Spleen (tissue), 11 donors: ENCODE measurements at regions not wholly inside any gene's neighbourhood (a gene's known extent, or its start where the extent isn't known, plus 50 kb on each side); places are given as distances from the start of the nearest gene placed in this dataset.

Experiments
- DNase-seq: peaks from one replicate; pipeline ENCODE4 v3.0.0-alpha.2; 2020
- H3K27ac ChIP-seq, 8 donors: fragments of 200-600 bp; sonication (generic) in 7 of 8; 1 replicate in 4 of 8; 2 replicates in 4 of 8; pipeline versions ENCODE4 v1.5.0 to v1.8.0; 2016 to 2021; ENCODE audit warnings: inconsistent platforms in 4 of 8, mild to moderate bottlenecking in 4 of 8, moderate library complexity in 1 of 8
- H3K27me3 ChIP-seq, 7 donors: fragments of 200-600 bp; sonication (generic) in 6 of 7; replicated peaks in 1 of 7; 1 replicate in 4 of 7; 2 replicates in 3 of 7; pipeline versions ENCODE4 v1.5.0 to v1.8.0; 2016 to 2021; ENCODE audit warnings: inconsistent platforms in 3 of 7, mild to moderate bottlenecking in 1 of 7
- H3K36me3 ChIP-seq, 6 donors: fragments of 200-600 bp; sonication (generic) in 5 of 6; 1 replicate in 4 of 6; 2 replicates in 2 of 6; pipeline versions ENCODE4 v1.5.0 to v1.8.0; 2016 to 2021; ENCODE audit warnings: inconsistent platforms in 2 of 6
- H3K4me1 ChIP-seq, 6 donors: fragments of 200-600 bp; sonication (generic) in 5 of 6; 1 replicate in 3 of 6; 2 replicates in 3 of 6; pipeline versions ENCODE4 v1.5.0 to v1.8.0; 2016 to 2021; ENCODE audit warnings: inconsistent platforms in 3 of 6
- H3K4me3 ChIP-seq, 8 donors: fragments of 200-600 bp; sonication (generic) in 7 of 8; 1 replicate in 4 of 8; 2 replicates in 4 of 8; pipeline versions ENCODE4 v1.5.0 to v1.8.0; 2016 to 2021; ENCODE audit warnings: inconsistent platforms in 4 of 8, mild to moderate bottlenecking in 4 of 8, moderate library complexity in 2 of 8
- H3K9me3 ChIP-seq, 8 donors: fragments of 200-600 bp; sonication (generic) in 7 of 8; 1 replicate in 4 of 8; 2 replicates in 4 of 8; pipeline versions ENCODE4 v1.5.0 to v1.8.0; 2016 to 2021; ENCODE audit warnings: inconsistent platforms in 4 of 8
- POLR2A ChIP-seq, 3 donors: fragments of 450-650 bp; IDR thresholded peaks; one replicate each; pipeline ENCODE4 v1.5.1; 2017; ENCODE audit warnings: antibody characterized with exemption in 3 of 3, mild to moderate bottlenecking in 1 of 3
- POLR2AphosphoS5 ChIP-seq, 3 donors: sonication (generic); formaldehyde crosslinking; IDR thresholded peaks; one replicate each; pipeline ENCODE4 v1.5.1; 2017; ENCODE audit warnings: antibody characterized with exemption in 3 of 3
- WGBS, 5 donors: extraction: QIAGEN DNeasy Blood & Tissue Kit in 3 of 5; methylation state at CpG; one replicate each; pipeline versions ENCODE4 v1.1.5 to v1.1.7; 2013 to 2018; 5-methylcytosine and 5-hydroxymethylcytosine counted together
- intact Hi-C: fragments of 100-400 bp; cut with DNase I; formaldehyde crosslinking; loops from one replicate; pipeline ENCODE4 v1.15.0; 2023; ENCODE audit warnings: low total_unique reads
- TF ChIP-seq, protein P1 (sequence below), 11 experiments: fragments of 200-600 bp in 7 of 11; fragments of 450-650 bp in 4 of 11; sonication (generic) in 4 of 11; IDR thresholded peaks in 8 of 11; conservative IDR thresholded peaks in 3 of 11; 1 replicate in 7 of 11; 2 replicates in 4 of 11; pipeline versions ENCODE4 v1.4.0 to v1.8.0; 2016 to 2021; ENCODE audit warnings: antibody characterized with exemption in 11 of 11, inconsistent platforms in 4 of 11, mild to moderate bottlenecking in 1 of 11
- donor health status: healthy with polysubstance abuse.
- donor health status: DM: no; HTN: no; CAD: no; lungs with moderate emphysema.
- donor health status: DM: no; HTN: no; CAD: no.
- donor health status: Bipolar disorder and iron deficiency.
- donor health status: healthy.
- donor health status: DM: no; HTN: no; CAD: no.
- donor health status: DM: yes; HTN: yes; CAD: no.

DNA sequence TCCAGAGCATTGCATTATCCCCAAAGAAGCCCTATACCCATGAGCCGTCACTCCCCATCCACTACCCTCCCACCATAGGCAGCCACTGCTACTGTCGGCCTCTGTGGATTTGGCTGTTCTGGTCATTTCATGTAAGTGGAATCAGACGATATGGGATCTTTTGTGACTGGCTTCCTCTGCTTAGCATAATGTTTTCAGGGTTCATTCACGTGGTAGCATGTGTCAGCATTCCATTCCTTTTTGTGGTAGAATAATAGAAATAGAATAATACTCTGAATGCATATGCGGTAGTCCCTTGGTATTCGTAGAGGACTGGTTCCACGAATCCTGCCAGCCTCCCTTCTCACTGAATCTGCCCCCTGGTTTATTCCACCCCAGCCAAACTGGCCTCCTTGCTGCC is 402.6 kb upstream of the SULF2 start:
- Histone ChIP-seq H3K9me3 (no peaks in the 10 kb centered on the region), H3K27me3 (no peaks in the 10 kb centered on the region), H3K27ac (no peak overlapping the region), H3K4me1 (no peaks in the 10 kb centered on the region), H3K36me3 (no peaks in the 10 kb centered on the region), H3K4me3 (no peak overlapping the region)
- 87 to 95% (median 93%) methylated on average over 7 of the region's 7 CpGs for WGBS, 5 donors
- no peak for DNase-seq
- intact Hi-C loops: no loop called here
- TF ChIP-seq POLR2AphosphoS5 (IDR thresholded peaks at IDR 0.05) (no peak), POLR2A (IDR thresholded peaks at IDR 0.05) (no peak)
- TF ChIP-seq, protein P1, sequence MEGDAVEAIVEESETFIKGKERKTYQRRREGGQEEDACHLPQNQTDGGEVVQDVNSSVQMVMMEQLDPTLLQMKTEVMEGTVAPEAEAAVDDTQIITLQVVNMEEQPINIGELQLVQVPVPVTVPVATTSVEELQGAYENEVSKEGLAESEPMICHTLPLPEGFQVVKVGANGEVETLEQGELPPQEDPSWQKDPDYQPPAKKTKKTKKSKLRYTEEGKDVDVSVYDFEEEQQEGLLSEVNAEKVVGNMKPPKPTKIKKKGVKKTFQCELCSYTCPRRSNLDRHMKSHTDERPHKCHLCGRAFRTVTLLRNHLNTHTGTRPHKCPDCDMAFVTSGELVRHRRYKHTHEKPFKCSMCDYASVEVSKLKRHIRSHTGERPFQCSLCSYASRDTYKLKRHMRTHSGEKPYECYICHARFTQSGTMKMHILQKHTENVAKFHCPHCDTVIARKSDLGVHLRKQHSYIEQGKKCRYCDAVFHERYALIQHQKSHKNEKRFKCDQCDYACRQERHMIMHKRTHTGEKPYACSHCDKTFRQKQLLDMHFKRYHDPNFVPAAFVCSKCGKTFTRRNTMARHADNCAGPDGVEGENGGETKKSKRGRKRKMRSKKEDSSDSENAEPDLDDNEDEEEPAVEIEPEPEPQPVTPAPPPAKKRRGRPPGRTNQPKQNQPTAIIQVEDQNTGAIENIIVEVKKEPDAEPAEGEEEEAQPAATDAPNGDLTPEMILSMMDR (IDR thresholded peaks at IDR 0.05 in 8 of 11, conservative IDR thresholded peaks at IDR 0.05 in 3 of 11): no peak

DNA sequence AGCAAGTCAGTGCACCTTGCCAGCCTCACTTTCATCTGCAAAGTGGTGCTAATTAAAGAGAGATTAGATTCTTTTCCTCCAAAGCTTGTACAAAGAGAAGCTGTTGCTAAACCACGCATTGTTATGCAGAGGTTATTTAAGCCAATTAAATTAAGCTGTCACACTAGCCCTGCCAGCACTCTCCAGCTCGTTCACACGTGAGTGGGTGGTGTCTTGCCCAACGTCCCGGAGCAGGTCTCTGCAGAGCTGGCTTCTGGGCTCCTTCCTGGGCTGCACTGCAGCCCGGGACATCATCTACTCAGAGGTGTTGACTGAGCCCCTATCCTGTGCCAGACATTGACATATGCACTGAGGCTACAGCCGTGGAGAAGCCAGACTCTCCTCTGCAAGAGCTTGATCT is 401.6 kb upstream of the SULF2 start:
- intact Hi-C loops: no loop called here
- H3K36me3 ChIP-seq: no peaks in the 10 kb centered on the region
- DNase-seq: no peak
- H3K27ac ChIP-seq: no peak overlapping the region
- H3K4me1 ChIP-seq: no peaks in the 10 kb centered on the region
- WGBS, 5 donors: 67 to 78% (median 76%) methylated on average over 7 of the region's 7 CpGs
- H3K9me3 ChIP-seq: no peaks in the 10 kb centered on the region
- no peak overlapping the region for H3K4me3 ChIP-seq
- TF ChIP-seq POLR2A (IDR thresholded peaks at IDR 0.05) (no peak), POLR2AphosphoS5 (IDR thresholded peaks at IDR 0.05) (no peak)
- TF ChIP-seq, protein P1 (IDR thresholded peaks at IDR 0.05 in 8 of 11, conservative IDR thresholded peaks at IDR 0.05 in 3 of 11): no peak
- no peaks in the 10 kb centered on the region for H3K27me3 ChIP-seq

- no peak overlapping the region for H3K27ac ChIP-seq
- no peaks in the 10 kb centered on the region for H3K4me1 ChIP-seq
- intact Hi-C loops: no loop called here
- DNase-seq: no peak
- H3K4me3 ChIP-seq: no peak overlapping the region
- H3K9me3 ChIP-seq: no peaks in the 10 kb centered on the region
- no peaks in the 10 kb centered on the region for H3K27me3 ChIP-seq
- no peaks in the 10 kb centered on the region for H3K36me3 ChIP-seq
- 80 to 89% (median 82%) methylated on average over 2 of the region's 2 CpGs for WGBS, 5 donors
- TF ChIP-seq POLR2A (IDR thresholded peaks at IDR 0.05): no peak
- TF ChIP-seq, protein P1 (IDR thresholded peaks at IDR 0.05 in 8 of 11, conservative IDR thresholded peaks at IDR 0.05 in 3 of 11): no peak
- no peak for TF ChIP-seq POLR2AphosphoS5 (IDR thresholded peaks at IDR 0.05)
Measured at GRCh38 chr20:48186447-48186846, 401.2 kb upstream of the SULF2 start.

DNA sequence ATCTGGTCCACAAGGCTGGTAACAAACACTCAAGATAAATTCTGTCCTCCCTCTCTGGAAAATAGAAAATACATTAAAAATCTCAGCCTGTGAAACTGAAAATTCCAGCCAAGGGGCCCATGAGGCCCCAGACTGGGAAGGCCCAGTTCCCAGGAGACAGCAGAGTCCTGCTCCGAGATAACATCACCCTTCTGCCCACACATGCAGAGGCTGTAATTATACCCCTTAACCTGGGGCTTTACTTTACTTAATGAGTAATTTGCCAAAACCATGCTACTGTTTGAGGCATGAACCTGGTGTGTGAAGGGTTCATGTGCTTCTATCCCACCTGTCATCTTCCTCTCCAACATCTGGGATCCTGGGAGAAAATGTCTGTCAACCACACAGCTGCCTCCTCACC is 398.9 kb upstream of the SULF2 start:
- Histone ChIP-seq H3K9me3 (no peaks in the 10 kb centered on the region), H3K4me3 (no peak overlapping the region), H3K36me3 (no peaks in the 10 kb centered on the region), H3K27me3 (no peaks in the 10 kb centered on the region), H3K4me1 (no peaks in the 10 kb centered on the region), H3K27ac (no peak overlapping the region)
- DNase-seq: no peak
- intact Hi-C loops: no loop called here
- TF ChIP-seq, protein P1 (IDR thresholded peaks at IDR 0.05 in 8 of 11, conservative IDR thresholded peaks at IDR 0.05 in 3 of 11): no peak
- no peak for TF ChIP-seq POLR2A (IDR thresholded peaks at IDR 0.05)
- no peak for TF ChIP-seq POLR2AphosphoS5 (IDR thresholded peaks at IDR 0.05)
- 83 to 100% (median 94%) methylated on average over 1 of the region's 1 CpG for WGBS, 5 donors
